ENCODE measurements at regions not wholly inside any gene's neighbourhood (a gene's known extent, or its start where the extent isn't known, plus 50 kb on each side); places are given as distances from the start of the nearest gene placed in this dataset.

DNA sequence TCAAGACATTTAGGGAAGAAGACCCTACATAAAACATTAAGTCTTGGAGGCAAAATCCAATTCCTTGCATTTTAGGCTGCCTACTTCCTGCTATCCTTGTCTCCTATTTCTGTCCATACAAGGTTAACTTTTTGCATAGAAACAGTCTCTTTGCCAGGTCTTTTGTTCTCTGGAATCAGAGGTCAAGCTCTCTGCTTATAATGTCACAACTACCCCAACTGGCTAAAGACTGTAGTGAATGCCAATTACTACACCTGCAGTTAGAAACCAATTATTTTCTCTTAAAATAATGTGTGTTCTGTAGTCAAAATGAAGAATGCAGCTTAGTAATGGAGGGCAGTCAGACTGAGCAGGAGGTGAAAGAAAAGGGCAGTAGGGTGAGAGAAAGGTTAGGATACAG lies 856.2 kb downstream of the TUSC7 start:
- no peak overlapping the region for H3K4me3 ChIP-seq
- no peaks in the 10 kb centered on the region for H3K9me3 ChIP-seq
- TF ChIP-seq CTCF (IDR thresholded peaks at IDR 0.05), result no peak
- no peaks in the 10 kb centered on the region for H3K27me3 ChIP-seq
- DNase-seq, result no peak
- intact Hi-C loops (cut with DNase I), result no loop called here
- no peaks in the 10 kb centered on the region for H3K4me1 ChIP-seq
- H3K36me3 ChIP-seq, result no peaks in the 10 kb centered on the region
- no peak overlapping the region for H3K9ac ChIP-seq (ENCODE audit: low read depth in 2 of 2, low read length in 2 of 2)
- no peak overlapping the region for H3K27ac ChIP-seq

DNA sequence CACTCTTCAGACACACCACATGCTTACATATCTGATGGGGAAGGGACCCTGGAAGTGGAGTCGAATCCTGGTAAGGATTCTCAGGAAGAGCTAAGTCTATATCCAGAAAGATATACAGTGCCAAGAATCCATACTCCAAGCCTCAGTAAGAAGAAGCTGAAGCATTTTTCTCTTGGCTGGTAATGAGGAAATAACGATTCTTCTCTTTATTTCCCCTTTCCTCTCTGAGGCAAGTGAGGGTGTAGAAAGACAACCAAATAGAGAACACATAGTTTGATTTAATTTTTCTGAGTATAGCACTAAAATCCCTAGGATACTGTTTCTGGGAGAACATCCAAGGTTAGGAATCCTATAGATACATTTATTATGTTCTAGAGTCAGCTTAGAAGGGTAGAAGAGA lies 857.3 kb downstream of the TUSC7 start:
- H3K36me3 ChIP-seq, result no peaks in the 10 kb centered on the region

GRCh38 chr3:117567382-117567781 lies 857.8 kb downstream of the TUSC7 start:
- Histone ChIP-seq H3K4me3 (no peak overlapping the region), H3K4me1 (no peaks in the 10 kb centered on the region), H3K9ac (ENCODE audit: low read depth in 2 of 2, low read length in 2 of 2) (no peak overlapping the region), H3K36me3 (no peaks in the 10 kb centered on the region), H3K27ac (no peak overlapping the region), H3K9me3 (no peaks in the 10 kb centered on the region), H3K27me3 (no peaks in the 10 kb centered on the region)
- intact Hi-C loops (cut with DNase I), result no loop called here
- no peak for TF ChIP-seq CTCF (IDR thresholded peaks at IDR 0.05)
- no peak for DNase-seq

More for the DNA sequence above, 857.3 kb downstream of the TUSC7 start:
- Histone ChIP-seq H3K9me3 (no peaks in the 10 kb centered on the region), H3K4me1 (no peaks in the 10 kb centered on the region), H3K27me3 (no peaks in the 10 kb centered on the region), H3K4me3 (no peak overlapping the region), H3K27ac (no peak overlapping the region), H3K9ac (ENCODE audit: low read depth in 2 of 2, low read length in 2 of 2) (no peak overlapping the region)
- no peak for DNase-seq
- no peak for TF ChIP-seq CTCF (IDR thresholded peaks at IDR 0.05)
- intact Hi-C loops (cut with DNase I), result no loop called here

DNA sequence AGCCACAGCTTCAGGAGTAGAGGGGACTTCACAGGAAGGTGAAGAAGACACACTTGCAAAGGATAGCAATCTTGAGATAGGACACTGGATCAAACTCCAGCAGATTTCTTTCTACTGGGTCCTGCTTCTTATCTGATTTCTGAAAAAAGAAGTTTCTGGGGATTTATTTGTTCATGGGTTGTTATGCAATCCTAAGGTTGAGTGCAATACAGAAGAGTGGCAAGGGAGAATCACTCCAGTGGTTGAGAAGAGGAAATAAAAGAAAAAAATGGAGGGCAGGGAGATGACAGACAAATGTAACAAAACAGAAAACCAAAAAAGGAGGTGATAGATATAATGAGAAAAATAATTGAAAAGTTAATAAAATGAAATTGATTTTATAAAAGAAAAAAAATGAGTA lies 858.3 kb downstream of the TUSC7 start:
- Histone ChIP-seq H3K27me3 (no peaks in the 10 kb centered on the region), H3K4me3 (no peak overlapping the region), H3K4me1 (no peaks in the 10 kb centered on the region), H3K36me3 (no peaks in the 10 kb centered on the region), H3K27ac (no peak overlapping the region), H3K9ac (ENCODE audit: low read depth in 2 of 2, low read length in 2 of 2) (no peak overlapping the region), H3K9me3 (no peaks in the 10 kb centered on the region)
- intact Hi-C loops (cut with DNase I), result no loop called here
- no peak for DNase-seq
- no peak for TF ChIP-seq CTCF (IDR thresholded peaks at IDR 0.05)

- no peak overlapping the region for H3K4me3 ChIP-seq
- intact Hi-C loops (cut with DNase I), result no loop called here
- no peaks in the 10 kb centered on the region for H3K27me3 ChIP-seq
- no peaks in the 10 kb centered on the region for H3K36me3 ChIP-seq
- H3K9ac ChIP-seq (ENCODE audit: low read depth in 2 of 2, low read length in 2 of 2), result no peak overlapping the region
- H3K4me1 ChIP-seq, result no peaks in the 10 kb centered on the region
- no peak overlapping the region for H3K27ac ChIP-seq
- H3K9me3 ChIP-seq, result no peaks in the 10 kb centered on the region
- TF ChIP-seq CTCF (IDR thresholded peaks at IDR 0.05), result no peak
- no peak for DNase-seq
Measured at GRCh38 chr3:117572786-117573185, 863.2 kb downstream of the TUSC7 start.

DNA sequence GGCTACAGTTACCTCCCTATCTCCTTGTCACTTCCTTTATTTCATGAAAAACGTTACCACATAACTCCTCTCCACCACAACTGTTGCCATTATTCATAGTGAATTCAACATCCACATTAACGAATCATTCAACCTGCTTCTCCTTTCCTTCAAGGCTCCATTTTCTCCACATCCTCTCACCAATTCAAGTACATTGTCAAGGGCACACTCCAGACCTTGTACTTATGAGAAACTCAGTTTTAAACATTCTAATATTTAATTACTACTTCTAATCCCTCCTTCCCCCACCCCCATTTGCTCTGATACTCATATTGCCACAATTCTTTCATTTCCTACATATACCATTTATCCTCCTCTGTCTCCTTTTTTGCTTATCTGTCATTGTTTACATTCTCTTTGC lies 871.2 kb downstream of the TUSC7 start:
- no peak for TF ChIP-seq CTCF (IDR thresholded peaks at IDR 0.05)
- H3K4me3 ChIP-seq, result no peak overlapping the region
- intact Hi-C loops (cut with DNase I), result no loop called here
- no peak overlapping the region for H3K27ac ChIP-seq
- no peak overlapping the region for H3K9ac ChIP-seq (ENCODE audit: low read depth in 2 of 2, low read length in 2 of 2)
- H3K9me3 ChIP-seq, result no peaks in the 10 kb centered on the region
- H3K27me3 ChIP-seq, result no peaks in the 10 kb centered on the region
- no peak for DNase-seq
- no peaks in the 10 kb centered on the region for H3K4me1 ChIP-seq
- no peaks in the 10 kb centered on the region for H3K36me3 ChIP-seq

All from colonic mucosa (tissue), 4 donors.